Activated T-cell treated with anti-CD3 and anti-CD28 coated beads, Interleukin-2, amount 50 U/mL, for 72 hours (primary cell): ENCODE measurements at regions not wholly inside any gene's neighbourhood (a gene's known extent, or its start where the extent isn't known, plus 50 kb on each side); places are given as distances from the start of the nearest gene placed in this dataset.
"Not testable (repeated sequence)": the region's sequence is repeated elsewhere in the genome, so short reads cannot be mapped to it uniquely, and the experiment has no call there.

Experiments used
- ATAC-seq, 2 donors: fragments of 150-1000 bp; cut with Tn5 transposase; replicated peaks in 1 of 2; 2 replicates each; pipeline ENCODE4 v1.10.0; 2021; ENCODE audit warnings: moderate library complexity in 2 of 2, mild to moderate bottlenecking in 1 of 2
- DNase-seq, 2 donors: peaks; one replicate each; pipeline ENCODE4 v3.0.0; 2021 to 2022; ENCODE audit warnings: mixed read lengths in 1 of 2
- H3K27ac Mint-ChIP-seq: one replicate; pipeline ENCODE4 v1.8.0; 2022; ENCODE audit warnings: mild to moderate bottlenecking, moderate library complexity, mixed read lengths
- H3K27me3 Mint-ChIP-seq: one replicate; pipeline ENCODE4 v1.8.0; 2022; ENCODE audit warnings: low read depth, mixed read lengths
- H3K36me3 Mint-ChIP-seq, 2 donors: one replicate each; pipeline ENCODE4 v1.8.0; 2022; ENCODE audit warnings: mixed read lengths in 2 of 2, mild to moderate bottlenecking in 1 of 2; ENCODE audit not compliant: insufficient read depth in 2 of 2
- H3K4me1 Mint-ChIP-seq: one replicate; pipeline ENCODE4 v1.8.0; 2022; ENCODE audit warnings: low read depth, mixed read lengths
- H3K4me3 Mint-ChIP-seq, 2 donors: one replicate each; pipeline ENCODE4 v1.8.0; 2022; ENCODE audit warnings: mild to moderate bottlenecking in 2 of 2, mixed read lengths in 2 of 2, moderate library complexity in 2 of 2
- H3K9me3 Mint-ChIP-seq, 2 donors: one replicate each; pipeline ENCODE4 v1.8.0; 2022; ENCODE audit warnings: mixed read lengths in 2 of 2

DNA sequence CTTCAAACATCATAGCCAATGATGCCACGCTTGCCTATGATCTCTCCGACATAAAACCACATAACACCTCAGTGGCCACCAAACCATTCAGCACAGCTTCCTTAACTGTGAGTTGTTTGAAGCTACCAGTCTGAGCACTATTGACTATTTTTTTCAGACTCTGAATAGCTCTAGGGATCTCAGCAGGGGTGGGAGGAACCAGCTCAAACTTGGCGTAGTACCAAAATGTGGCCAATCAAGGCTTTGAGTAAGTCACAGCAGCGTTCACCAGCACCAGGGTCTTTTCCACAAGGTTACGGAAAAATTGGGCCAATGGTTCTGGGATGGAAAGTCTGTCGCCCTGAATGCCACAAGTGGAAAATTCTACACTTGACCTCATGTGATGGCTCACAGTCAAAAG lies 70.6 kb downstream of the SMPDL3A start:
- H3K9me3 Mint-ChIP-seq: no peaks in the 10 kb centered on the region
- H3K4me1 Mint-ChIP-seq: no peaks in the 10 kb centered on the region
- ATAC-seq: no peak
- no peak overlapping the region for H3K4me3 Mint-ChIP-seq
- H3K27me3 Mint-ChIP-seq: no peaks in the 10 kb centered on the region
- H3K27ac Mint-ChIP-seq: no peak overlapping the region
- no peaks in the 10 kb centered on the region for H3K36me3 Mint-ChIP-seq
- no peak for DNase-seq

DNA sequence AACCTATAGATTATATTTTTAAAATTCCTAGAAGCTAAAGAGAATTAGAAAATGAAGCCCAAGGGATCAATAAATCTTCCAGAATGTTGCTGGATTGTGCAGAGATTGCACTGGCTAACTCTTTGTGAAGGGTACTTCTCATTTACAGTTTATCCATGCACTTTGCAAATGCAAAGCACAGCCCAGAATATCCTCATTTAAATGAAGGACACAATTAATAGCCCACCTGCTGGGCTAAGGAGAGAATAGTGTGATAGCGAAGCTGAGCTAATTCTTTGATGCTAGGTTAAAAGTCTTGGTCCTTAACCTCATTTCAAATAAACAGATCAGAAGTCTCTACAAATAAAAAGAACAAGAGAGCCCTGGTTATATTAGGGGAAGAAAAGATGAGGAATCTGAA lies 72.5 kb downstream of the SMPDL3A start:
- Mint-ChIP-seq H3K27me3 (no peaks in the 10 kb centered on the region), H3K4me1 (no peaks in the 10 kb centered on the region), H3K27ac (no peak overlapping the region), H3K36me3 (no peaks in the 10 kb centered on the region), H3K9me3 (no peaks in the 10 kb centered on the region), H3K4me3 (no peak overlapping the region)
- no peak for DNase-seq
- no peak for ATAC-seq

DNA sequence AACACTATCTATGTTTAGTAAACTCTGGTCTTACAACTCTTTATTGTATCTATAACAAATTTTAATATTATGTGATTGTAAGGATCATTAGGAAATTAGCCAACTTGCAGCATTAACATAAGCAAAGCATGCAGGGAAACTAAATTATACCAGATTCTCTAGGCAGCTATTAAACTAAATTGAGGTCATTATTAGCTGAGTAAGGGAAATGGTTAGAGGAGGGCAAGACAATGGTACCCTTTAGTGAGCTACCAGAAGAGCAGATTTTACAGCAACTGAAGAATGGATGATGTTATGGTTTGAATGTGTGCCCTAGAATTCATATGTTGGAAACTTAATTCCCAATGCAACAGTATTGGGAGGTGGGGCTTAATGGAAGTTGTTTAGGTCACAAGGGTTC lies 79.1 kb downstream of the SMPDL3A start:
- ATAC-seq (no peak), DNase-seq (no peak)
- no peaks in the 10 kb centered on the region for H3K27me3 Mint-ChIP-seq
- H3K4me3 Mint-ChIP-seq: no peak overlapping the region
- no peaks in the 10 kb centered on the region for H3K36me3 Mint-ChIP-seq
- no peak overlapping the region for H3K27ac Mint-ChIP-seq
- no peaks in the 10 kb centered on the region for H3K4me1 Mint-ChIP-seq
- no peaks in the 10 kb centered on the region for H3K9me3 Mint-ChIP-seq

DNA sequence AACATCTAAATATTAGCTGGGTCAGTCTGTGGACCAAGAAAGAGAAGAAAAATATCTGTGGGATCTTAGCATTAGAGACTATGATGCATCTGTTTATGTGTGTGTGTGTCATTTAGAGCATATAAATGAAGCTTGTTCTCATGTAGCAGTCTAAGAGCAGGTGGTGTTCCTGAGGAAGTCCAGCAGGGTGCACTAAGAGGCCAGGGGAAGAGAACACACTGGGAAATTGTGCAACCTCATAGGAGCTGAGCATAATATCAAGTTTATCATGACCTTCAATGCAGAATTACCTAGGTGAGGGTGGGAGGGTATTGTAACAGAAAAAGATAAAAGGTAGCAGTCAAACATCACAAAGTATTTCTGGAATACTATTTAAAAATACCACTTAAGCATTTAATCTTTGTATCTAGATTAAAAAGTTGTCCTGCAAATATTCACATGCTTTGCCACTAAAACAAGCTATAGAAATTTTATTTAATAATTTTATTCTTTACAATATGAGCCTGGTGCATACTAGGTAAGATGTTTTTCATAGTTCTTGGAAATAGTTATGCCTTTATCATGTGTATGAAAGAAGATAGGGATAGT lies 80.5 kb downstream of the SMPDL3A start:
- Mint-ChIP-seq H3K4me1 (no peaks in the 10 kb centered on the region), H3K27me3 (no peaks in the 10 kb centered on the region), H3K9me3 (no peaks in the 10 kb centered on the region), H3K4me3 (no peak overlapping the region), H3K27ac (no peak overlapping the region), H3K36me3 (no peaks in the 10 kb centered on the region)
- peak; percentile 32 to 42 for ATAC-seq
- DNase-seq: peak in 1 of 2 donors; percentile 2

DNA sequence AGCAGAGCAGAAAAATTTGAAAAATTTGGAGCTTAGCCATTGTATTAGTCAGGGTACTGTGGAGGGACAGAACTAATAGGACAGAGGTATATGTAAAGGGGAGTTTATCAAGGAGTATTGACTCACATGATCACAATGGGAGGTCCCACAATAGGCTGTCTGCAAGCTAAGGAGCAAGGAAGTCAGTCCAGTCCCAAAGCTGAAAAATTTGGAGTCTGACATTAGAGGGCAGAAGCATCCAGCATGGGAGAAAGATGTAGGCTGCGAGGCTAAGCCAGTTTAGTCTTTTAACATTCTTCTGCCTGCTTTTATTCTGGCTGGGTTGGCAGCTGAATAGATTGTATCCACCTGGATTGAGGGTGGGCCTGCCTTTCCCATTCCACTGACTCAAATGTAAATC lies 82.0 kb downstream of the SMPDL3A start:
- Mint-ChIP-seq H3K27ac (no peak overlapping the region), H3K4me3 (no peak overlapping the region), H3K4me1 (no peaks in the 10 kb centered on the region), H3K9me3 (no peaks in the 10 kb centered on the region), H3K27me3 (no peaks in the 10 kb centered on the region), H3K36me3 (no peaks in the 10 kb centered on the region)
- DNase-seq: no peak
- ATAC-seq: no peak

DNA sequence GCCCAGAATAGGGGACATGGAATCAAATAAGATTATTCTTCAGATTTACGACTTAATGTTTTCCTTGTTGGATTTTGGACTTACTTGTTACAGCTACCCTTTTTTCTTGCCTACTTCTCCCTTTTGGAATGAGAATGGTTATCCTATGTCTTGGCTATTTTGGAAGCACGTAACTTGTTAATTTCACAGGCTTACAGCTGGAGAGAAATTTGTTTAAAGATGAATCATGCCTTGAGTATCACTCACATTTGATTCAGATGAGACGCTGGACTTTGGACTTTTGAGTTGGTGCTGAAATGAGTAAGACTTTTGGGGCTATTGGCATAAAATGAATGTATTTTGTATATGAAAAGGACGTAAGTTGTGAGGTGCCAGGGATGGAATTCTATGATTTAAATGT lies 83.3 kb downstream of the SMPDL3A start:
- no peaks in the 10 kb centered on the region for H3K36me3 Mint-ChIP-seq

DNA sequence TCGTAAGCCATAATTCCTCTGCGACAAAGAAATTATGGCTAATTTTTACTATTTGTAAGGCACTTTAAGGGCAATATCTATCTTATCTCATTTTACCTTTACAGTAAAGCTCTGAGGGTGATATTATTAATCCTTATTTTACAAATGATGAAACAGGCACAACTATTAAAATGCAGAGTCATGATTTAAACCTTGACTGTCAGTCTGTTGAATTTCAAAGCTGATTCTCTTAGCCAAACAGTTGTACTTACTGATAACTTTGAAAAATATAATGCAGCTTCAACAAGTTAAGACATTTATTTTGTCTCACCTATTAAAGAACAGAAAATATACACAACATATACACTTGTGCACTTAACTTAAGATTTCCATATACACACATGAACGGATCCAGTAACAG lies 88.2 kb downstream of the SMPDL3A start:
- DNase-seq (no peak), ATAC-seq (no peak)
- Mint-ChIP-seq H3K36me3 (no peaks in the 10 kb centered on the region), H3K9me3 (peaks cover 2 to 8% of the 10 kb centered on the region in 2 donors), H3K27me3 (no peaks in the 10 kb centered on the region), H3K27ac (no peak overlapping the region), H3K4me1 (no peaks in the 10 kb centered on the region), H3K4me3 (no peak overlapping the region)

More for the DNA sequence above, 83.3 kb downstream of the SMPDL3A start:
- Mint-ChIP-seq H3K27ac (no peak overlapping the region), H3K4me3 (no peak overlapping the region), H3K4me1 (no peaks in the 10 kb centered on the region), H3K27me3 (no peaks in the 10 kb centered on the region), H3K9me3 (no peaks in the 10 kb centered on the region)
- DNase-seq: no peak
- no peak for ATAC-seq

DNA sequence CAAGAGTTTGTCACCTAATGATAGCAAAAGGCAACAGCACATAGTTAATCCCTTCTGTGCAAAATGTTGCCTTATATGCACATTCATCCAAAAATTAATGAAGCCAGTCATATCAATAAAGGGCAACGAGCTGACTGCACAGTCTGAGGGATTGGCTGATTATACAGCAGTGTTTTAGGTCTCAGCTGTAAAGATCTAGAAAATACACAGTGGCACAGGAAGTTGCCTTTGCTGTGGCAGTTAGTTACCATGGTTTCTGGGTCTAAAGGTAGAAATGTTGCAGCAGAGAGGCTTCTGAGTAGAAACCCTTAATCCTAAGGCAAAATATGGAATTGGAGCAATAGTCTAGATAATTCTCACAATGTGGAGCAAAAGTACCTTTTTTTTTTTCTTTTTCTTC lies 89.7 kb downstream of the SMPDL3A start:
- Mint-ChIP-seq H3K9me3 (peaks cover 9 to 12% of the 10 kb centered on the region in 2 donors), H3K27ac (no peak overlapping the region), H3K4me3 (no peak overlapping the region), H3K27me3 (no peaks in the 10 kb centered on the region), H3K4me1 (no peaks in the 10 kb centered on the region), H3K36me3 (no peaks in the 10 kb centered on the region)
- ATAC-seq (no peak), DNase-seq (no peak)

DNA sequence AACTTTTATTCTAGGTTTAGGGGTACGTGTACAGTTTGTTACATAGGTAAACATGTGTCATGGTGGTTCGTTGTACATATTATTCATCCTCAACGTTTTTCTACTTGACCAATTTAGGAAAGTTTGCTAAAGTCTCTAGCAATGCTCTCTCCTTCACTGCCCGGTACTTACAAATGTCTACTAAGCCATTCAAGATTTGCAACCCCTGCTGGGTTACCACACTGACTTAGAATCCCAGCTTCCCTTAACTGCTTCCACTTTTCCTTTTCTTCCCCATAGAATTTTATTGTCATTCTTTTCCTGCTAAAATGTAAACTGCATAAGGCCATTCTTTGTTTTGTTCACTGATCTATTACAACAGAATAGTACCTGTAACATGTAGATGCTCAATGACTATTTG lies 97.4 kb downstream of the SMPDL3A start:
- no peak overlapping the region for H3K27ac Mint-ChIP-seq
- H3K27me3 Mint-ChIP-seq: no peaks in the 10 kb centered on the region
- H3K4me1 Mint-ChIP-seq: no peaks in the 10 kb centered on the region
- no peaks in the 10 kb centered on the region for H3K36me3 Mint-ChIP-seq
- no peak for ATAC-seq
- DNase-seq: no peak
- H3K4me3 Mint-ChIP-seq: no peak overlapping the region
- H3K9me3 Mint-ChIP-seq: peaks cover 14% of the 10 kb centered on the region in 2 donors

DNA sequence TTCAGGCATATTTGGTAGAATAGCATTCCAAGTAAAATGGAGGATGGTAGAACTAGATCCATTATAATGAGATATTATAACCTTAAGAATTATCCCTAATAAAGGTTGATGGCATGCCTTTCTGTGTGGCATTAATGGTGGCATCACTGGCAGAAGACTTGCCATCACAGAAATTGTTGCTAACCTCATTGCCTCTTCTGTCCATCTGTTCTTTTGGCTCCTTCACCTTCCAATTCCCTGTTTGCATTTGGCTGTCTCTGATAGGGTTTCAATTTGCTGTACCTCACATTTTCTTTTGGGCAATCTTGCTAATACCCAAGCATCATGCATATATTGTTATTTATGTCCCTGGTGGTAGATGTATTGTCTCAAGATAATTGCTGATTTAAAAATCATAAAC lies 98.9 kb downstream of the SMPDL3A start:
- ATAC-seq (no peak), DNase-seq (no peak)
- no peak overlapping the region for H3K27ac Mint-ChIP-seq
- H3K4me1 Mint-ChIP-seq: no peaks in the 10 kb centered on the region
- no peaks in the 10 kb centered on the region for H3K36me3 Mint-ChIP-seq
- peaks cover 7 to 8% of the 10 kb centered on the region in 2 donors for H3K9me3 Mint-ChIP-seq
- H3K27me3 Mint-ChIP-seq: no peaks in the 10 kb centered on the region
- no peak overlapping the region for H3K4me3 Mint-ChIP-seq

DNA sequence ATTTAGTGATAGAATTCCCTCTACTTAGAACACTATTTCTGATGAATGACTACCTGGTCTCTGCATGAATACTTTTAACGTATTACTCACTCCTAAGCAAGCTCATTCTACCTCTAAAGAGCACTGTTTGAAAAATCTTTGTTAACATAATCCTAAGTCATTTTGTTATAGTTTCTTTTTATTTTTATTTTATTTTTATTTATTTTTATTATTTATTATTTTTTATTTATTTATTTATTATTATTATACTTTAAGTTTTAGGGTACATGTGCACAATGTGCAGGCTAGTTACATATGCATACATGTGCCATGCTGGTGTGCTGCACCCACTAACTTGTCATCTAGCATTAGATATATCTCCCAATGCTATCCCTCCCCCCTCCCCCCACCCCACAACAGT lies 99.6 kb downstream of the SMPDL3A start:
- DNase-seq, H3K4me1 Mint-ChIP-seq, H3K36me3 Mint-ChIP-seq, H3K27ac Mint-ChIP-seq, H3K4me3 Mint-ChIP-seq, H3K27me3 Mint-ChIP-seq, H3K9me3 Mint-ChIP-seq, ATAC-seq: not testable (repeated sequence)

DNA sequence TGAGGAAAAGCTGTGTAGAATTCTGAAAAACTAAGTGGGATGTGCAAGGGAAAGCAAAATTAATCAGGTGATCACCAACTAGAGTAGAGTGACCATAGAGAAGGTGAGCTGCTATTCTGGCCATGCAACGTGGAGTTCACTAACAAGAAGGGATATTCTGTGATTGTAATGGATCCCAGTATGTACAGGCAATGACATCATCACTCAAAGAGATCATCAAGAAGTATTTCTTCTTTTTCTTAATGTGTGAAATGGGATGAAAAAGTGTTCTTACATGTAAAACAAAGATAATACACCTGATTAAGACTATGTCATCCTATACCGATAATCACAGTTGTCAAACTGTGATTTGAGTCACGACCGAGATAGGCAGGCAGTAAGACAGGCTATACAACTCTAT lies 101.2 kb downstream of the SMPDL3A start:
- Mint-ChIP-seq H3K27ac (no peak overlapping the region), H3K4me1 (no peaks in the 10 kb centered on the region), H3K27me3 (no peaks in the 10 kb centered on the region), H3K4me3 (no peak overlapping the region), H3K36me3 (no peaks in the 10 kb centered on the region), H3K9me3 (peaks cover 5 to 6% of the 10 kb centered on the region in 2 donors)
- ATAC-seq: no peak
- DNase-seq: no peak

DNA sequence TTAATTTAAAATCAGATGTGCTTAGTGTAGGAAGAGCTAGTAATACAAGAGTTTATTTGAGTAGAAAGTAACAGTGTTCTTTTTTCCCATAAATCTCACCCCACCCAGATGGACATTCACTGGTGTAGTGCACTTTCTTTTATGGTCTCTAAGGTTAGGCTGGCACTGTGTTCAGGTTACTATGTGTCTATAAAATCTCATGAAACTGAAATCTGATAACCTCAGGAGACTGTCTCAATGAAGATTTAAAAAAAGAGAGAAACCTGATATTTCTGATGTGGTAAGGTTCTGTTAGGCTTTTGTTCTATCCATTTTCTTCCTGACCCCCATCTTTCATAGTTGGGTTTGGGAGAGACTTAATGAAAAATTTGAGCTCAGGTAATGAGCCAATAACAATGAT lies 101.2 kb upstream of the CLVS2 start:
- DNase-seq: no peak
- peaks cover 5 to 9% of the 10 kb centered on the region in 2 donors for H3K9me3 Mint-ChIP-seq
- no peaks in the 10 kb centered on the region for H3K36me3 Mint-ChIP-seq
- no peaks in the 10 kb centered on the region for H3K4me1 Mint-ChIP-seq
- no peak for ATAC-seq
- no peak overlapping the region for H3K4me3 Mint-ChIP-seq
- H3K27ac Mint-ChIP-seq: no peak overlapping the region
- no peaks in the 10 kb centered on the region for H3K27me3 Mint-ChIP-seq

DNA sequence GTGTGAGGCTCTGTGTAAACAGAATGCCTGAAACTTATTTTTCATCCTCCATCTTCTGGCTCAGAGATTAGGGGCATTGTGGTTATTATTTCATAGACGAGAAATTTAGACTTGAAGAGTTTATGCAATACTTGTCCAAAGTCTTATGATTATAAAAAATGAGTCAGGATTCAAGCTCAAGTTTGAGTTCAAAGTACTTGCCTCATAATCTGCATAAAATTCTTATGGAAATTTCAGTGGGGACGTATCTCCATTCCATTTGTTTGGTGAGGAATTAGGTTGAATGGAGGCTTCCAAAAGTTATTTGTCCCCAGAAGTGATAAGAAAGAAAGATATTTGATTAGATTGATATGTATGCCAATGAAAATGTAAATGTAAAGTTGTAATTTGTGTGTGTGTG lies 93.7 kb upstream of the CLVS2 start:
- no peak overlapping the region for H3K4me3 Mint-ChIP-seq
- H3K9me3 Mint-ChIP-seq: peaks cover 5 to 6% of the 10 kb centered on the region in 2 donors
- no peak for DNase-seq
- no peak overlapping the region for H3K27ac Mint-ChIP-seq
- ATAC-seq: no peak
- no peaks in the 10 kb centered on the region for H3K36me3 Mint-ChIP-seq
- no peaks in the 10 kb centered on the region for H3K27me3 Mint-ChIP-seq
- H3K4me1 Mint-ChIP-seq: no peaks in the 10 kb centered on the region
